ENCODE measurements at regions not wholly inside any gene's neighbourhood (a gene's known extent, or its start where the extent isn't known, plus 50 kb on each side); places are given as distances from the start of the nearest gene placed in this dataset.

GRCh38 chr17:71380535-71380934 is 740.3 kb upstream of the SOX9 start:
- TF ChIP-seq POLR2A (IDR thresholded peaks at IDR 0.05) (no peak), EP300 (IDR thresholded peaks at IDR 0.05) (no peak)
- Histone ChIP-seq H3K36me3 (no peaks in the 10 kb centered on the region), H3K27ac (no peak overlapping the region), H3K27me3 (no peaks in the 10 kb centered on the region), H3K4me1 (ENCODE audit: insufficient read depth) (no peaks in the 10 kb centered on the region), H3K9me3 (no peaks in the 10 kb centered on the region), H3K4me3 (no peak overlapping the region)
- no peak for DNase-seq
- intact Hi-C loops (cut with DNase I): no loop called here
- WGBS, 3 donors: 72 to 76% (median 73%) methylated on average over 3 of the region's 3 CpGs

- Histone ChIP-seq H3K36me3 (no peaks in the 10 kb centered on the region), H3K4me1 (ENCODE audit: insufficient read depth) (no peaks in the 10 kb centered on the region), H3K27ac (no peak overlapping the region), H3K4me3 (no peak overlapping the region), H3K9me3 (no peaks in the 10 kb centered on the region), H3K27me3 (no peaks in the 10 kb centered on the region)
- intact Hi-C loops (cut with DNase I): no loop called here
- DNase-seq: no peak
- TF ChIP-seq CTCF (IDR thresholded peaks at IDR 0.05): no peak
- no peak for TF ChIP-seq EP300 (IDR thresholded peaks at IDR 0.05)
- no peak for TF ChIP-seq POLR2A (IDR thresholded peaks at IDR 0.05)
- 50 to 65% (median 57%) methylated on average over 2 of the region's 2 CpGs for WGBS, 3 donors
Observed at GRCh38 chr17:71380936-71381335, 739.9 kb upstream of the SOX9 start.

- intact Hi-C loops (cut with DNase I): no loop called here
- Histone ChIP-seq H3K36me3 (no peaks in the 10 kb centered on the region), H3K4me1 (ENCODE audit: insufficient read depth) (no peaks in the 10 kb centered on the region), H3K27ac (no peak overlapping the region), H3K9me3 (no peaks in the 10 kb centered on the region), H3K4me3 (no peak overlapping the region), H3K27me3 (no peaks in the 10 kb centered on the region)
- TF ChIP-seq EP300 (IDR thresholded peaks at IDR 0.05): no peak
- no peak for TF ChIP-seq POLR2A (IDR thresholded peaks at IDR 0.05)
- TF ChIP-seq CTCF (IDR thresholded peaks at IDR 0.05): no peak
- 28 to 60% (median 37%) methylated on average over 2 of the region's 2 CpGs for WGBS, 3 donors
- no peak for DNase-seq
Observed at GRCh38 chr17:71383091-71383490, 737.7 kb upstream of the SOX9 start.

GRCh38 chr17:71387456-71387855 is 733.4 kb upstream of the SOX9 start:
- TF ChIP-seq EP300 (IDR thresholded peaks at IDR 0.05) (no peak), CTCF (IDR thresholded peaks at IDR 0.05) (no peak), POLR2A (IDR thresholded peaks at IDR 0.05) (no peak)
- H3K4me1 ChIP-seq (ENCODE audit: insufficient read depth): no peaks in the 10 kb centered on the region
- no peak for DNase-seq
- H3K9me3 ChIP-seq: no peaks in the 10 kb centered on the region
- H3K27me3 ChIP-seq: no peaks in the 10 kb centered on the region
- H3K27ac ChIP-seq: no peak overlapping the region
- intact Hi-C loops (cut with DNase I): no loop called here
- no peaks in the 10 kb centered on the region for H3K36me3 ChIP-seq
- H3K4me3 ChIP-seq: no peak overlapping the region

- DNase-seq: no peak
- intact Hi-C loops (cut with DNase I): no loop called here
- H3K27me3 ChIP-seq: no peaks in the 10 kb centered on the region
- TF ChIP-seq POLR2A (IDR thresholded peaks at IDR 0.05): no peak
- no peak for TF ChIP-seq CTCF (IDR thresholded peaks at IDR 0.05)
- TF ChIP-seq EP300 (IDR thresholded peaks at IDR 0.05): no peak
- 77 to 84% (median 82%) methylated on average over 4 of the region's 4 CpGs for WGBS, 3 donors
- H3K4me1 ChIP-seq (ENCODE audit: insufficient read depth): no peaks in the 10 kb centered on the region
- no peaks in the 10 kb centered on the region for H3K36me3 ChIP-seq
- H3K27ac ChIP-seq: no peak overlapping the region
- no peaks in the 10 kb centered on the region for H3K9me3 ChIP-seq
- no peak overlapping the region for H3K4me3 ChIP-seq
Observed at GRCh38 chr17:71392715-71393567, 727.9 kb upstream of the SOX9 start.

All from ovary (tissue), 7 donors.